ENCODE measurements at regions not wholly inside any gene's neighbourhood (a gene's known extent, or its start where the extent isn't known, plus 50 kb on each side); places are given as distances from the start of the nearest gene placed in this dataset.

DNA sequence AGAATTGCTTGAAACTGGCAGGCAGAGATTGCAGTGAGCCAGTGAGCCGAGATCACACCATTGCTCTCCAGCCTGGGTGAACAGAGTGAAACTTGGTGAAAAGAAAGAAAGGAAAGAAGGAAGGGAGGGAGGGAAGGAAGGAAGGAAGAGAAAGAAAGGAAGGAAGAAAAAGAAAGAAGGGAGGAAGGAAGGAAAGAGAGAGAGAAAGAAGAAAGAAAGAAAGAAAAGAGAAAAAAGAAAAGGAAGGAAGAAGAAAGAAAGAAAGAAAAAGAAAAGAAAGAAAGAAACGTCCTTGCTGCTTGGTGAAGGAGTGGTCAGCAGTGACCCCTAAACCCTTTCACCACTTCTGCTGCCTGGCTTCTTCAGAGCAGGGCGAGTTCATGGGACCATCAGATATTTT is 147.1 kb upstream of the MYO3A start:
- H3K9me3 ChIP-seq (ENCODE audit: low read length) = no peaks in the 10 kb centered on the region
- no peak for TF ChIP-seq EZH2 (IDR thresholded peaks at IDR 0.05; ENCODE audit: low read length, unreplicated experiment)
- TF ChIP-seq, protein P1, sequence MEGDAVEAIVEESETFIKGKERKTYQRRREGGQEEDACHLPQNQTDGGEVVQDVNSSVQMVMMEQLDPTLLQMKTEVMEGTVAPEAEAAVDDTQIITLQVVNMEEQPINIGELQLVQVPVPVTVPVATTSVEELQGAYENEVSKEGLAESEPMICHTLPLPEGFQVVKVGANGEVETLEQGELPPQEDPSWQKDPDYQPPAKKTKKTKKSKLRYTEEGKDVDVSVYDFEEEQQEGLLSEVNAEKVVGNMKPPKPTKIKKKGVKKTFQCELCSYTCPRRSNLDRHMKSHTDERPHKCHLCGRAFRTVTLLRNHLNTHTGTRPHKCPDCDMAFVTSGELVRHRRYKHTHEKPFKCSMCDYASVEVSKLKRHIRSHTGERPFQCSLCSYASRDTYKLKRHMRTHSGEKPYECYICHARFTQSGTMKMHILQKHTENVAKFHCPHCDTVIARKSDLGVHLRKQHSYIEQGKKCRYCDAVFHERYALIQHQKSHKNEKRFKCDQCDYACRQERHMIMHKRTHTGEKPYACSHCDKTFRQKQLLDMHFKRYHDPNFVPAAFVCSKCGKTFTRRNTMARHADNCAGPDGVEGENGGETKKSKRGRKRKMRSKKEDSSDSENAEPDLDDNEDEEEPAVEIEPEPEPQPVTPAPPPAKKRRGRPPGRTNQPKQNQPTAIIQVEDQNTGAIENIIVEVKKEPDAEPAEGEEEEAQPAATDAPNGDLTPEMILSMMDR (conservative IDR thresholded peaks at IDR 0.05; ENCODE audit: low read depth, low read length) = no peak
- TF ChIP-seq EZH2phosphoT487 (IDR thresholded peaks at IDR 0.05; ENCODE audit: borderline replicate concordance, low read length) = no peak
- BruUV-seq (replicated peaks) = no TSS peak
- CTCF ChIA-PET = no interaction called here
- no peak overlapping the region for H3K9ac ChIP-seq (ENCODE audit: low read length)
- no peaks in the 10 kb centered on the region for H3K27me3 ChIP-seq (ENCODE audit: low read length)
- ATAC-seq (no peak), DNase-seq (no peak)
- H3K36me3 ChIP-seq (ENCODE audit: low read depth, low read length) = no peaks in the 10 kb centered on the region
- H3K27ac ChIP-seq (ENCODE audit: low read length) = no peak overlapping the region
- no peak overlapping the region for H2AFZ ChIP-seq (ENCODE audit: low read length)
- no peaks in the 10 kb centered on the region for H3K4me1 ChIP-seq (ENCODE audit: insufficient read depth, low read length)
- H3K4me2 ChIP-seq (ENCODE audit: low read length) = no peak overlapping the region
- no peaks in the 10 kb centered on the region for H3F3A ChIP-seq (ENCODE audit: low read length, unreplicated experiment)
- no peaks in the 10 kb centered on the region for H3K79me2 ChIP-seq (ENCODE audit: low read length)
- no peaks in the 10 kb centered on the region for H4K20me1 ChIP-seq (ENCODE audit: low read length)
- POLR2A ChIA-PET (ENCODE audit: unreplicated experiment) = no interaction called here
- H3K9me2 ChIP-seq (replicated peaks; ENCODE audit: low read length) = no peaks in the 10 kb centered on the region
- H3K4me3 ChIP-seq (ENCODE audit: low read length) = no peak overlapping the region
- intact Hi-C loops (cut with micrococcal nuclease) = no loop called here

DNA sequence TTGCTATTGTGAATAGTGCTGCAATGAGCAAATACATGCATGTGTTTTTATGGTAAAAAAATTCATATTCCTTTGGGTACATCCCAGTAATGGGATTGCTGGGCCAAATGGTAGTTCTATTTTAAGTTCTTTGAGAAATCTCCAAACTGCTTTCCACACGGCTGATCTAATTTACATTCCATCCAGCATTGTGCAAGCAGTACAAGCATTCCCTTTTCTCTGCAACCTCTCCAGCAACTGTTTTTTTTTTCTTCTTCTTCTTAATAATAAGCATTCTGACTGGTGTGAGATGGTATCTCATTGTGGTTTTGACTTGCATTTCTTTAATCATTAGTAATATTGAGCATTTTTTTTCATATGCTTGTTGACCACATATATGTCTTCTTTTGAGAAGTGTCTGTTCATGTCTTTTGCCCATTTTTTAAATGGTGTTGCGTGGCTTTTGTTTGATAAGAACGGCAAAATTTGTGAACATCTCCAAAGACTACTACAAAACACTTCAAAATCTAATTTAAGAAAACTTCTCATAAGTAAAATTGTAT is 136.1 kb upstream of the MYO3A start:
- H3K9me3 ChIP-seq (ENCODE audit: low read length) = no peaks in the 10 kb centered on the region
- no peak overlapping the region for H3K4me2 ChIP-seq (ENCODE audit: low read length)
- no peak overlapping the region for H2AFZ ChIP-seq (ENCODE audit: low read length)
- POLR2A ChIA-PET (ENCODE audit: unreplicated experiment) = no interaction called here
- H3K9me2 ChIP-seq (replicated peaks; ENCODE audit: low read length) = no peaks in the 10 kb centered on the region
- H4K20me1 ChIP-seq (ENCODE audit: low read length) = no peaks in the 10 kb centered on the region
- H3K4me1 ChIP-seq (ENCODE audit: insufficient read depth, low read length) = no peaks in the 10 kb centered on the region
- no peak overlapping the region for H3K9ac ChIP-seq (ENCODE audit: low read length)
- no peak for TF ChIP-seq EZH2phosphoT487 (IDR thresholded peaks at IDR 0.05; ENCODE audit: borderline replicate concordance, low read length)
- no peak for TF ChIP-seq EZH2 (IDR thresholded peaks at IDR 0.05; ENCODE audit: low read length, unreplicated experiment)
- TF ChIP-seq, protein P1 (conservative IDR thresholded peaks at IDR 0.05; ENCODE audit: low read depth, low read length) = no peak
- intact Hi-C loops (cut with micrococcal nuclease) = no loop called here
- H3K79me2 ChIP-seq (ENCODE audit: low read length) = no peaks in the 10 kb centered on the region
- H3K36me3 ChIP-seq (ENCODE audit: low read depth, low read length) = no peaks in the 10 kb centered on the region
- ATAC-seq (no peak), DNase-seq (no peak)
- no peak overlapping the region for H3K27ac ChIP-seq (ENCODE audit: low read length)
- BruUV-seq (replicated peaks) = no TSS peak
- H3K4me3 ChIP-seq (ENCODE audit: low read length) = no peak overlapping the region
- CTCF ChIA-PET = no interaction called here
- no peaks in the 10 kb centered on the region for H3F3A ChIP-seq (ENCODE audit: low read length, unreplicated experiment)
- no peaks in the 10 kb centered on the region for H3K27me3 ChIP-seq (ENCODE audit: low read length)

DNA sequence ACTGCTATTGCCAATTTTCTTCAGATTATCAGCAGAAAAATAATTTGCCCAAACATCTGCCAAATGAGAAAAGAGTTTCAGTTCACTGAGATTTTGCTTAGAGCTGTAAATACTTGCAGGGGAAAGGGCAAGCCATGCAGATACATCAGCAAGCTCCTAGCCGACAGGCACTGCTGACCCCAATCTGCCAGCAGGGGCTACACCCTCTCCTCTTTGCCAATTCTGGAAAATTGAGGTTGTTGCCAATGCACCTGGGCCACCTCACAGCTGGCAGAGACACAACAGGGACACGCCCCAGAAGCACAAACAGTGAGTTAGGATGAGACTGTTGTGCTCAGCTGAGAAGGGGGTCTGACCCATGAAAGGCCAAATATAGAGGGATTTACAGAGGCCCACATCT is 129.5 kb upstream of the MYO3A start:
- POLR2A ChIA-PET (ENCODE audit: unreplicated experiment) = no interaction called here
- Histone ChIP-seq H2AFZ (ENCODE audit: low read length) (no peak overlapping the region), H3K27ac (ENCODE audit: low read length) (no peak overlapping the region), H3K27me3 (ENCODE audit: low read length) (no peaks in the 10 kb centered on the region), H3K4me2 (ENCODE audit: low read length) (no peak overlapping the region), H3F3A (ENCODE audit: low read length, unreplicated experiment) (no peaks in the 10 kb centered on the region), H3K9me3 (ENCODE audit: low read length) (no peaks in the 10 kb centered on the region), H3K4me3 (ENCODE audit: low read length) (no peak overlapping the region), H3K4me1 (ENCODE audit: insufficient read depth, low read length) (no peaks in the 10 kb centered on the region), H3K9me2 (replicated peaks; ENCODE audit: low read length) (no peaks in the 10 kb centered on the region), H3K79me2 (ENCODE audit: low read length) (no peaks in the 10 kb centered on the region), H4K20me1 (ENCODE audit: low read length) (no peaks in the 10 kb centered on the region), H3K9ac (ENCODE audit: low read length) (no peak overlapping the region), H3K36me3 (ENCODE audit: low read depth, low read length) (no peaks in the 10 kb centered on the region)
- ATAC-seq = no peak
- TF ChIP-seq, protein P1 (conservative IDR thresholded peaks at IDR 0.05; ENCODE audit: low read depth, low read length) = no peak
- TF ChIP-seq EZH2 (IDR thresholded peaks at IDR 0.05; ENCODE audit: low read length, unreplicated experiment) = no peak
- no peak for TF ChIP-seq EZH2phosphoT487 (IDR thresholded peaks at IDR 0.05; ENCODE audit: borderline replicate concordance, low read length)
- CTCF ChIA-PET = no interaction called here
- intact Hi-C loops (cut with micrococcal nuclease) = no loop called here
- no peak for DNase-seq
- no TSS peak for BruUV-seq (replicated peaks)

Data from PC-3 (cell line).